Uterus (tissue), 3 donors: ENCODE measurements at regions not wholly inside any gene's neighbourhood (a gene's known extent, or its start where the extent isn't known, plus 50 kb on each side); places are given as distances from the start of the nearest gene placed in this dataset.

Source experiments
- DNase-seq, 2 donors: peaks; one replicate each; pipeline ENCODE4 v3.0.0-alpha.2; 2019 to 2020
- H3K27ac ChIP-seq, 2 donors: fragments of 200-600 bp; sonication (generic); 1 replicate in 1 of 2; 2 replicates in 1 of 2; pipeline ENCODE4 v1.5.1; 2016 to 2018
- H3K27me3 ChIP-seq, 2 donors: fragments of 200-600 bp; sonication (generic); one replicate each; pipeline ENCODE4 v1.5.1; 2018 to 2019; ENCODE audit warnings: control low read depth in 1 of 2
- H3K36me3 ChIP-seq, 2 donors: fragments of 200-600 bp; sonication (generic); one replicate each; pipeline ENCODE4 v1.5.1; 2019; ENCODE audit warnings: control low read depth in 1 of 2
- H3K4me1 ChIP-seq, 2 donors: fragments of 200-600 bp; sonication (generic); one replicate each; pipeline ENCODE4 v1.5.1; 2018 to 2019; ENCODE audit warnings: control low read depth in 1 of 2
- H3K4me3 ChIP-seq, 2 donors: fragments of 200-600 bp; sonication (generic); 1 replicate in 1 of 2; 2 replicates in 1 of 2; pipeline ENCODE4 v1.5.1; 2018 to 2019; ENCODE audit warnings: mild to moderate bottlenecking in 1 of 2
- H3K9me3 ChIP-seq, 2 donors: fragments of 200-600 bp; sonication (generic); one replicate each; pipeline ENCODE4 v1.5.1; 2019; ENCODE audit warnings: control low read depth in 1 of 2
- CTCF ChIP-seq, 4 experiments: fragments of 200-600 bp in 2 of 4; fragments of 450-650 bp in 2 of 4; sonication (generic) in 2 of 4; IDR thresholded peaks; one replicate each; pipeline ENCODE4 v1.5.1; 2016 to 2019; ENCODE audit warnings: antibody characterized with exemption in 4 of 4, mild to moderate bottlenecking in 2 of 4, moderate library complexity in 1 of 4
- POLR2A ChIP-seq, 2 donors: fragments of 450-650 bp; IDR thresholded peaks; one replicate each; pipeline ENCODE4 v1.6.1; 2016; ENCODE audit warnings: antibody characterized with exemption in 2 of 2, mild to moderate bottlenecking in 1 of 2, moderate library complexity in 1 of 2
- intact Hi-C: fragments of 100-400 bp; cut with DNase I; formaldehyde crosslinking; loops from one replicate; pipeline ENCODE4 v1.15.1; 2023; ENCODE audit warnings: low total_unique reads
- donor health status: DM: yes; HTN: yes; CAD: no.

DNA sequence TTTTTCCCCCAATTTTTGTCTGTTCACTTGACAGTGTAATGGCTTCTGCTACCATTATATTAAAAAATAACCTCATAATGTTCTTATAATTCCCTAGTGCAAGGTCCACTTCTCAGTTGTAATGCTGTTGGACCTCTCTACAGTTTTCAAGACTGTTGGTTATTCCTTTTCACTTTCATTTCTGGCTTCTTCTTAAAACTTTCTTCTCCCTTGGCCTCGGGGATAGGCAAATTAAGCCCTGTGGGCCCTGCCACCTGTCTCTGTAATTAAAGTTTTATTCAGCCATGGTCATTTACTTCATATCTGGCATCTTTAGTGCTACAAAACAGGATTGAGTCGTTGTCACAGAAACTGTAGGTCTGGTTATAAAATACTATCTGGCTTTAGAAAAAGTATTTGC lies 313.5 kb downstream of the KLF12 start:
- TF ChIP-seq CTCF (IDR thresholded peaks at IDR 0.05) (no peak), POLR2A (IDR thresholded peaks at IDR 0.05) (no peak)
- Histone ChIP-seq H3K9me3 (no peaks in the 10 kb centered on the region), H3K4me1 (no peaks in the 10 kb centered on the region), H3K27ac (no peak overlapping the region), H3K4me3 (no peak overlapping the region), H3K36me3 (no peaks in the 10 kb centered on the region), H3K27me3 (no peaks in the 10 kb centered on the region)
- intact Hi-C loops = no loop called here
- DNase-seq = no peak

DNA sequence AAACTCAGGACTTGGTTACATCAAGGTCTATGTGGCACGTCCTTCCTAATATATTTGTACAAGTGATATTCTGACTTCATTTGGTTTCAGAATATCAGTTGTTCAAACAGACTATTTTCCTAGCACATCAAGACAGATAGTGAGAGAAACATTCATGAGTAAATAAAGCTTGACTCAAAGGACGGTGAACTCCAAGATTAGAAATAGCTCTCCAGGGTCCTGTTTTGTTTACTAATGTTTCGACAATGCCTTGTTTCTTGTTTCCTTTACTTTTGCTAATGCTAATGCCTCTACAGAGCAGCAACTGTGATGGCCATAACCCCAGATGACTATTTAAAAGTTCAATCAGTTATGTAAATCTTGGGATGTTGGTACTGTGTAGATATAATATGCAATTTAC lies 313.9 kb downstream of the KLF12 start:
- Histone ChIP-seq H3K4me3 (no peak overlapping the region), H3K9me3 (no peaks in the 10 kb centered on the region), H3K27ac (no peak overlapping the region), H3K27me3 (no peaks in the 10 kb centered on the region), H3K4me1 (no peaks in the 10 kb centered on the region), H3K36me3 (no peaks in the 10 kb centered on the region)
- intact Hi-C loops = no loop called here
- no peak for TF ChIP-seq POLR2A (IDR thresholded peaks at IDR 0.05)
- TF ChIP-seq CTCF (IDR thresholded peaks at IDR 0.05) = no peak
- DNase-seq = no peak

GRCh38 chr13:73819711-73820110 lies 314.5 kb downstream of the KLF12 start:
- TF ChIP-seq POLR2A (IDR thresholded peaks at IDR 0.05) = no peak
- intact Hi-C loops = no loop called here

DNA sequence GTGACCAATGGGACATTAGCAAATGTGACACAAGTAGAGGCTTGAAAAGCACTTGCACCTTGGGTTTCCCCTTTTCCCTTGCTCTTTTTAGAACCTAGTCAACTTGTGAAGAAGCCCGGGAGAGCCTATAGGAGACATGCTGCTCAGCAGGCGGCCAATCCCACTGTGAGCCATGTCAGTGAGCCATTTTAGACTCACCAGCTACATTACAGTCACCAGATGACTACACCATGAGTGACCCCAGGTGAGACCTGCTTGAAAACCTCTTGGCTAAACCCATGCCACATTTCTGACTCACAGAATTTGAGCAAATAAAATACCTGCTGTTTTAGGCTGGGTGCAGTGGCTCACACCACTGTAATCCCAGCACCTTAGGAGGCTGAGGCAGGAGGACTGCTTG lies 317.5 kb downstream of the KLF12 start:
- intact Hi-C loops = no loop called here
- no peak overlapping the region for H3K4me3 ChIP-seq
- H3K4me1 ChIP-seq = no peaks in the 10 kb centered on the region
- TF ChIP-seq CTCF (IDR thresholded peaks at IDR 0.05) (no peak), POLR2A (IDR thresholded peaks at IDR 0.05) (no peak)
- no peaks in the 10 kb centered on the region for H3K27me3 ChIP-seq
- DNase-seq = no peak
- no peaks in the 10 kb centered on the region for H3K9me3 ChIP-seq
- H3K27ac ChIP-seq = no peak overlapping the region
- H3K36me3 ChIP-seq = no peaks in the 10 kb centered on the region

More at GRCh38 chr13:73819711-73820110, 314.5 kb downstream of the KLF12 start:
- no peak overlapping the region for H3K4me3 ChIP-seq
- H3K27me3 ChIP-seq = no peaks in the 10 kb centered on the region
- H3K36me3 ChIP-seq = no peaks in the 10 kb centered on the region
- H3K9me3 ChIP-seq = no peaks in the 10 kb centered on the region
- H3K4me1 ChIP-seq = no peaks in the 10 kb centered on the region
- H3K27ac ChIP-seq = no peak overlapping the region
- DNase-seq = no peak

- no peak for DNase-seq
- Histone ChIP-seq H3K4me1 (no peaks in the 10 kb centered on the region), H3K4me3 (no peak overlapping the region), H3K27me3 (no peaks in the 10 kb centered on the region), H3K9me3 (no peaks in the 10 kb centered on the region), H3K27ac (no peak overlapping the region), H3K36me3 (no peaks in the 10 kb centered on the region)
- intact Hi-C loops = no loop called here
- no peak for TF ChIP-seq CTCF (IDR thresholded peaks at IDR 0.05)
- no peak for TF ChIP-seq POLR2A (IDR thresholded peaks at IDR 0.05)
Measured at GRCh38 chr13:73815796-73816195, 318.4 kb downstream of the KLF12 start.

DNA sequence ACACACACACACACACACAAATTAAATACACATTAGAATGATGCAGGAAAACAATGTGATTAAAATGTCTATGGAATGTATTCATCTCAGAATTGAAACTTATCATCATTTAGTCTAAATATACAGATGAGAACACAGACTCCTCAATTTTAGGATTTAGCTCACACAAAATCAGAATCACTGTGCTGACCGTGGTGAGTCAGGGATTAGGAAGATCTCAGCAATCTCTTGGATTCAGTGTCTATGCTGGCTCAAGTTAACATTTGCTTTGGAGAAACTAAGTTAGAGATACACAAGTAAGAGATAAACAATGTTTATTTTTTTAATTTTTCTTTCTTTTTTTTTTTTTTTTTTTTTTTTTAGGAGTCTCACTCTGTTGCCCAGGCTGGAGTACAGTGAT lies 323.6 kb downstream of the KLF12 start:
- TF ChIP-seq CTCF (IDR thresholded peaks at IDR 0.05) (no peak), POLR2A (IDR thresholded peaks at IDR 0.05) (no peak)
- no peaks in the 10 kb centered on the region for H3K4me1 ChIP-seq
- DNase-seq = no peak
- no peak overlapping the region for H3K4me3 ChIP-seq
- intact Hi-C loops = no loop called here
- no peaks in the 10 kb centered on the region for H3K9me3 ChIP-seq
- no peak overlapping the region for H3K27ac ChIP-seq
- no peaks in the 10 kb centered on the region for H3K36me3 ChIP-seq
- no peaks in the 10 kb centered on the region for H3K27me3 ChIP-seq
